Anterior cingulate cortex (tissue), 58 donors: ENCODE measurements at regions not wholly inside any gene's neighbourhood (a gene's known extent, or its start where the extent isn't known, plus 50 kb on each side); places are given as distances from the start of the nearest gene placed in this dataset.

Experiments
- DNase-seq, 58 donors: peaks; one replicate each; lab custom pipeline; 2025; lab: John Stamatoyannopoulos, UW

DNA sequence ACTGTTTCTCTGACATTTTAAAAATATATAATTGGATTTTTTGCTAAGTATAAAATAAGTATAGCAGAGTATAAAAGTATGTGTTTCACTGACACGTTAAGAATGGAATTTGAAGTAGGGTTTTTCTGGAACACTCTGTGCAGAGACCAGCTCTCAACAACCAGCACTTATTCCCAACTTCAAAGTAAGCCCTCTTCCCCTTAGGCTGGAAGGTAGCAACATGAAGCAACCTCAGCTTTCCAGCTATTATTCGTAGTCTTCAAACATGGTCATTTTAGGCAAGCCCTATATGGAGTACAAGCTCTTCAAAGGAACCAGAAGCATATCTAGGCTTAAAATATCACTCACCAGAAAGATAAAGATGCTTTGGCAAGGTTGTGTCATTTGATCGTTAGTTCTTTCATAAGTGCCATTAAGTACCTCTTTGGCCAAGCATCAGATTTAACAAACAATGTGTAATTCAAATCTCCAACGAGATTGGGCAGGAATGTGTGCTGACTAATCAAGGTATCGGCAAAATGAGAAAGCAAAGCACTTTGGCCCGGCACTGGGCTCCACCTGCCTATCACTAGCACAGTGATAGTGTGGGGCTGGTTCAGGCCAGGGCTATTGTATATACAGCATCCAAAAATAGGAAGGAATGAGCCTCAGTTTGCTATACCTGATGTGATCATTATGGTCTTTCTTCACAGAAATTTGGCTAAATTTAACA lies 95.9 kb upstream of the FREM2 start:
- DNase-seq, result no peak

DNA sequence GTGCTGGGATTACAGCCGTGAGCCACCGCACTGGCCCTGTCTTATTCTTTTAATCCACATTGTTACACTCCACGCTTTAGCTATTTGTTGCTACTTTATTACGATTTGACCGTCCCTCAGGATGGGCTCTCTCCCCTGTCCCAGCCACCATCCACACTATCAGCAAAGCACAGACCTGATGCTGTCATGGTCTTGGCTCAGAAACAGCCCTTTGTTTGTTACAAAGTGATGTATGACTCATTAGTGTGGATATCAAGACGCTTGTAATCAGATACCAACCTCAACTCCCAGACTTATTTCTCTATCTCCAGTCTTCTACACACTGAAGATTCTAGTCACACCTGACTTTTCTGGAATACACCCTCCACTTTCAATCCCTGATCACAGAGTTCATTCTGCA lies 84.6 kb upstream of the FREM2 start:
- no peak for DNase-seq

DNA sequence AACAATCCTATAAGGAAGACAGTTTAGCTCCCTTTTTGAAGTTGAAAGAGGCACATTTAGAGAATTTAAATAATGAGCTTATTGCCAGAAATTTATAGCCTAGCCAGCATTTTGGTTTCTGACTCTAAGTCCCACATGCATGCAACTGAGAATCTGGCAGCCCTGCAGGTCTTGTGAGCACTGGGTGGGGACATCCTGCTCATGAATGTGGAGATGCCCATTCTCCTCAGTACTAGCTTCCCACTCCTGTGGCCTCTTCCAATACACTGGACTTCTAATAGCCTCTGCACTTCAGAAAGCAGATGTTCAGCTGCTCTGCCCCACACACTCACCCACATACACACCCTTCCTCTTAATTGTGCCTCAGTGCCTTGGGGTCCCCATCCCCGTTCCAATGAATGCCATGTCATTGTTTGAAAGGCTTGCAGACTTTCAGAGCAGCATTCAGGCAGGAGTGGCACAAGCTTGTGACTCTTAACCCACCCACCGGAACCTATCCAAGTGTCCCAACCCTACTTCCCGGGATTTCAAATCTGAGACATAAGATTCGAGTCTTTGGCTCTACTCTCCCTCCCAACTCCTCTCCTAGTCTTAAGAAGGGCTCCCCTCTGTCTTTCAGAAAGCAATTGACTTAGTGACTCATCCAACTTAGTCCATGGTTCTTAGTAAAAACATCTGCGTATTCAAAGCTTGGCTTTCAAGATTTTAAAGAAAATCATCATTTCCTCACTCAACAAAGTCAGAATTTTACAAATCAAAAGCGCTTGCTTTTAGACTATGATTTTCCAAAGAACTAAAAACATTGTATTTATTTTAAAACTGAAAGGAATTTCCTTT lies 80.0 kb upstream of the FREM2 start:
- no peak for DNase-seq

DNA sequence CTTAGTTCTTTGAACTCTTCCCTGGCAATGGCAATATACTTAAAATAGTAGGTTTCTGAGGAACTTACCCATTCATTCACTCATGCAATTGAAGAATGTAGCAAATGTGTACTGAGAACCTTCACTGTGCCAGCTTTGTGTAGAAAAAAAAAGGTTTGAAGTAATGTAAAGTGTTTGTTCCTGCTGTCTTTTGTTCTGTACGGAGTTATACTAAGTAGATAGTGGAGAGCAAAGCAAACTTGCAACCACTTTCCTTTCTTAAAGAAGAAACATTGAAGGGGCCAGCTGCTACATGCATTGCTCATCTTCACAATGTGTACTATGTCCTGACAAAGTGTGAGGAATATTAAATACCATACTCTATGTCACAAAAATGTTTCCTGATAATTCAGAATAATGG lies 68.9 kb upstream of the FREM2 start:
- DNase-seq, result no peak

DNA sequence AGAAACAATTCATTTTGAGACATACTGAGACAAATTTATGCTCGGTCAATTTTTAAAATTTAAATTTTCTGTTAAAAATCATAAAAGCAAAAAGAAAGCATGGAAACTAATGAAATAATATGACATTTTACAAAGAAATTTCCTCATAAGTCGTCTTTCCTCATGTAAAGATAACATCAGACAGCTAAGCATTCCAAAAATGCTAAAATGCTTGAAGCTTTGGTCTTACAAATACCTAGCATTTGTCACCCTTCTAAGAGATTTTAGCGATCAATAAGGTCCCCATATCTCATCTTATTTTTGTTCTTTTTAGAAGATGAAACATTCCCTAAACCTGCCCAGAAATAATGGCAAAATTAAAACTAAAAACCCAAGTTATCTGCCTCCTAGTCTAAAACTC lies 68.5 kb upstream of the FREM2 start:
- DNase-seq, result no peak

DNA sequence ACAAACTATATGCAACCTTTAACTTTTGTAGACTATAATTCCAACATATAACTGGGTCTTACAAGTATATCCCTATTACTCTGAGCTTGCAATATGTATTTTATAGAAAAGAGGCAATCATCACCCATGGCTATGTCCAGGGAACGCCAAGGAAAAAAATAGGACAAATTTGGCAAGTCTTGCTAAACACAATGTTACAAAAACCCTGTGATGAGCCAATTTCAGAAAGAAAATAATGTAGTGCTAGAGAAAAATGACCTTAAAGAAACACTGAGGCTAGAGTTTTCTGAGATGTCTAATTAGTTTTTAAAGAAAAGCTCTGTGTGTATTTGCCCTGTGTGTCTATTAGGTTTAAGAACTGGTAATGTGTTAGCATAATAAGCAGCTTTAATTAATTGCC lies 68.0 kb upstream of the FREM2 start:
- no peak for DNase-seq

DNA sequence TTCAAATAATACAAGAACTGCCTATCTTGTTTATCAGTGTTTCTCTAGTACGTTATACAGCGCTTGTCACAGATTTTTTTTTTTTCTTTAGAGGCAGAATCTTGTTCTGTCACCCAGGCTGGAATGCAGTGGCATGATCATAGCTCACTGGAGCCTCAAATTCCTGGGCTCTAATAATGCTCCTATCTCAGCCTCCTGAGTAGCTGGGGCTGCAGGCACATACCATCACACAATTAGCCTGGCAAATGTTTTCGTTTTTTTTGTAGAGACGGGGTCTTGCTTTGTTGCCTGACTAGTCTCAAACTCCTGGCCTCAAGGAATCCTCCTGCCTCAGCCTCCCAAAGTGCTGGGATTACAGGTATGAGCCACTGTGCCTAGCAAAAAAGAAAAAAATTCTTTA lies 66.0 kb upstream of the FREM2 start:
- DNase-seq, result no peak

DNA sequence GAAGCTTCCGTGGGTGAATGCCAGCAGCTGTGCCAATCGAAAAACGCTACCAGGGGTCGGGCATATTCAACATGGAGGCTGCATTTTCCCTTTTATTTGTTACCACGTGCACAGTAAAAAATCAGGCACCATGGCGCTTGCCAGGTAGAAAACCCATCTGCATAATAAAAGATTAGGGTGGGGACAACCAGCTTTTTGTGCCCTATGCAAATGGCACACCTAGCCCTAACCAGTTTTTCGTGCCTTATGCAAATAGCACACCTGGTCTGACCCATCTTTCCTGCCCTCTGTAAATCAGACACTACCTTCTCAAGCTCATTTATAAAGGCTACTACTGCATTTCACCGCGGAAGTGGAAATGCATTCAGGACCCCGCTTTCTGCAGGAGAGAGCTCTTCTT lies 62.1 kb upstream of the FREM2 start:
- DNase-seq, result no peak

DNA sequence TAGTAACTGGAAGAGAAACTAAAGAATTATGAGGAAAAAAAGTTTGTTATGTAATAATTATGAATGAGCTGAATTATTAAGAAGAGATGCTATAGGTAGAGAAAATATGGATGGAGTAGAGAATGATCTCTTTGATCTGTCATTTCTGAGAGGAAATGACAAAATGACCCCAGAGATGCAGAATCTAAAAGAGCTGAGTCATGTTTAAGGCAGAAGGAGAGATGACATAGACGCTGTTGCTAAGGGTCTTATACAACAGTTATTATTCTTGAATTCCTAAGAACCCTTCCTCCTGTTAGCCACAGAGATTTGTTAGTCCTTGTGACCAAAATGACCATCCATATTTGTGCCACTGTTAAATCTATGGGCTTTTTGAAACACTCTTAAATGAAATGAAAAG lies 58.3 kb upstream of the FREM2 start:
- DNase-seq, result no peak

DNA sequence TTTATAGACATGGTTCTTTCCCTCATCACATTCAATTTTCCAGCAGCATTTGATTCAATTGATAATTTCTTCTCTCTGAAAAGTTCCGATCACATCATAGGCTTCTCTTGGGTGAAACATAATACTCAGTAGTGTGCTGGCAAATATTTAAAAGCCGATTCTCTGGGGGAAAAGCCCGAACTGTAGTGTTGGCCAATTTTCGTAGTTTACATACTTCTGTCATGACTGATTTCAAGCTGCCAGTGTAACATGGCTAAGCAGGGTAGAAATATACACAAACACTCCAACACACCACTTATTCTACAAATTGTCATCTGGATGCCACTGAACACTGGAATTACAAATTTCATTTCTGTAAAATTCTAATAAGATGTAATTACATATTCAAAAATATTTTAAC lies 56.1 kb upstream of the FREM2 start:
- DNase-seq, result no peak

DNA sequence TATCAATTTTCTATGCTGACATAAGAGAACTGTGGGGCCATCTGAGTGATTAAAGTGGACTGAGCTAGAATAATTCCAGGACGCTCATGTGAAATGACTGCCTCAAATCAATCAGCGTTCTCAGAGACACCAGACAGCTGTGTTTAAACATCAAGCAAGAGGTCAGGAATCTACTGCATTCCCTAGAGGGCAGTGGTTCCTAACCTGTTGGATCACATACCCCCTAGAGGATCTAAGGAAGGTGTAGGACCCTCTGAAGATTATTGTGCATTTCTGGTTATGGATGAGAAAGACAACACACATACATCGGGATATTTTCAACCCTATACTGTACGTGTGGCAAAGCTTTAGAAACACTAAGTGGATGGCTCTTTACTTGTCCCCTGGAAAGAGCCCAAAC lies 51.8 kb upstream of the FREM2 start:
- DNase-seq, result no peak

DNA sequence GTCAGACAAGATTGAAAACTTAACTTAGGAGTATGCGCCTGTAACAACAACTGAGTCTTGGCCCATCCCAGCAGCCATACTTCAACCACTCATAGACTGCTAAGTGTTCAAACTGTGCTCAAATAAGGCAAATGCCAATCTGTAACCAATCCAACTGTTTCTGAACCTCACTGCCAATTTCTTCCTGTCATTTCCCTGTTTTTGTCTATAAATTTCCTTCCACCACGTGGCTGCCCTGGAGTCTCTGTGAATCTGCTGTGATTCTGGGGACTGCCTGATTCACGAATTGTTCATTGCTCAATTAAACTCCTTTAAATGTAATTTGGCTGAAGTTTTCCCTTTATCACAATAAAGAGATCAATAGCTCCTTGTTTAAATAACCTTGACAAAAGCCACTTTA lies 50.8 kb upstream of the FREM2 start:
- no peak for DNase-seq

DNA sequence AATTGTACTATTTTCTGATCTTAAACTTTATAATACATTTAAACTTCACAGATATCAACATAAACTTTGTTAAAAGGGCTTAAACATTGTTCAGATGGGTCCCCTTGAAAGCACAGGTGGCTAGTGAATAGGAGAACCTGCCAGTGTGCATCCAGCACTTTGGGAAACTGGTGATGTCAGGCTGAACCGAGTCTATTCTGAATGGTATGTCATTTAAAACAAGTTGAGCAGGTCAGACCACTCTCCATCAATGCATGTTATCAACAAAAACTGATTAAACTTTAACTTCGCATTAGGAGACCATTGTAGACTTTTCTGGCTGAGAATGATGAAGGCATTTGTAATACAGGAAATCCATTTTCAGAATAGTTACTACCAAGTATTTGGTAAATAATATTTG lies 50.1 kb upstream of the FREM2 start:
- no peak for DNase-seq
